Panc1 (cell line): ENCODE measurements at regions not wholly inside any gene's neighbourhood (a gene's known extent, or its start where the extent isn't known, plus 50 kb on each side); places are given as distances from the start of the nearest gene placed in this dataset.

Experiments used
- CTCF ChIP-seq: fragments of 450-650 bp; IDR thresholded peaks from 2 replicates; pipeline ENCODE4 v1.5.1; 2017; ENCODE audit warnings: mild to moderate bottlenecking
- REST ChIP-seq, 2 experiments: IDR thresholded peaks; 2 replicates each; pipeline ENCODE4 v1.6.1; 2011 to 2012; ENCODE audit warnings: low read depth in 2 of 2, control low read depth in 1 of 2, low read length in 1 of 2, mild to moderate bottlenecking in 1 of 2, moderate library complexity in 1 of 2; ENCODE audit not compliant: insufficient read depth in 1 of 2
- TCF7L2 ChIP-seq: IDR thresholded peaks from 2 replicates; pipeline ENCODE4 v1.6.1; 2011; ENCODE audit warnings: mild to moderate bottlenecking, low read depth, low read length, inconsistent platforms

GRCh38 chr9:107631788-107632187, 142.2 kb upstream of the KLF4 start:
- no peak for TF ChIP-seq CTCF
- TF ChIP-seq TCF7L2, result no peak
- TF ChIP-seq REST (IDR thresholded peaks at IDR 0.05; ENCODE audit: insufficient read depth in 1 of 2, low read depth in 2 of 2, low read length in 1 of 2), result no peak
